ENCODE measurements at regions not wholly inside any gene's neighbourhood (a gene's known extent, or its start where the extent isn't known, plus 50 kb on each side); places are given as distances from the start of the nearest gene placed in this dataset.
"Not testable (repeated sequence)": the region's sequence is repeated elsewhere in the genome, so short reads cannot be mapped to it uniquely, and the experiment has no call there.

DNA sequence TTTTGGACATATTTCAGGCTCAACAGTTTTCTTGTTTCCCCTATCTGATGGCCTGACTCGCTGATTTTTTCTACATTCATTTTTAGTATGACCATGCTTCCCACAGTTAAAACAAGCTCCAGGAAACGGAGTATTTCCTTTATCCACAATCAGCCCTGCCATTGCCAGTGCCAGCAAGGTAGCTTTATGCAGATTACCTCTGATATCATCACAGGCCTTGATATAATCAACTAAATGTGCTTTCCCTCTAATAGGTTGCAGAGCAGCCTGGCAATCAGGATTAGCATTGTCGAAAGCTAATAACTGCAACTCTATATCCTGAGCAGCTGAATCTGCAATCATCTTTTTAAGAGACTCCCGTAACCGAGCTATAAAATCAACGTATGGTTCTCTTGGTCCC, 57.1 kb upstream of the FMNL2 start:
- TF ChIP-seq, protein P1, sequence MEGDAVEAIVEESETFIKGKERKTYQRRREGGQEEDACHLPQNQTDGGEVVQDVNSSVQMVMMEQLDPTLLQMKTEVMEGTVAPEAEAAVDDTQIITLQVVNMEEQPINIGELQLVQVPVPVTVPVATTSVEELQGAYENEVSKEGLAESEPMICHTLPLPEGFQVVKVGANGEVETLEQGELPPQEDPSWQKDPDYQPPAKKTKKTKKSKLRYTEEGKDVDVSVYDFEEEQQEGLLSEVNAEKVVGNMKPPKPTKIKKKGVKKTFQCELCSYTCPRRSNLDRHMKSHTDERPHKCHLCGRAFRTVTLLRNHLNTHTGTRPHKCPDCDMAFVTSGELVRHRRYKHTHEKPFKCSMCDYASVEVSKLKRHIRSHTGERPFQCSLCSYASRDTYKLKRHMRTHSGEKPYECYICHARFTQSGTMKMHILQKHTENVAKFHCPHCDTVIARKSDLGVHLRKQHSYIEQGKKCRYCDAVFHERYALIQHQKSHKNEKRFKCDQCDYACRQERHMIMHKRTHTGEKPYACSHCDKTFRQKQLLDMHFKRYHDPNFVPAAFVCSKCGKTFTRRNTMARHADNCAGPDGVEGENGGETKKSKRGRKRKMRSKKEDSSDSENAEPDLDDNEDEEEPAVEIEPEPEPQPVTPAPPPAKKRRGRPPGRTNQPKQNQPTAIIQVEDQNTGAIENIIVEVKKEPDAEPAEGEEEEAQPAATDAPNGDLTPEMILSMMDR (IDR thresholded peaks at IDR 0.05; ENCODE audit: extremely low read depth in 1 of 2, insufficient read depth in 1 of 2, low read depth in 1 of 2, low read length in 2 of 2), result not testable (repeated sequence)
- not testable (repeated sequence) for TF ChIP-seq POLR2A (IDR thresholded peaks at IDR 0.05; ENCODE audit: low read depth, low read length); MYC (IDR thresholded peaks at IDR 0.05; ENCODE audit: low read depth, low read length); POLR2AphosphoS5 (IDR thresholded peaks at IDR 0.05; ENCODE audit: insufficient read depth, low read depth, low read length); EZH2 (IDR thresholded peaks at IDR 0.05; ENCODE audit: borderline replicate concordance, low read depth, low read length, severe bottlenecking); GATA2 (IDR thresholded peaks at IDR 0.05; ENCODE audit: insufficient read depth, insufficient read length, low read depth, low read length); JUN (IDR thresholded peaks at IDR 0.05; ENCODE audit: borderline replicate concordance, insufficient read depth, insufficient read length, low read depth); FOS (IDR thresholded peaks at IDR 0.05; ENCODE audit: borderline replicate concordance, insufficient read depth, low read length)
